ENCODE measurements at regions not wholly inside any gene's neighbourhood (a gene's known extent, or its start where the extent isn't known, plus 50 kb on each side); places are given as distances from the start of the nearest gene placed in this dataset.
A peak's percentile ranks its signal among the peaks of the same experiment; 100 is the strongest.

- peak in 1 of 3 donors; percentile 1 for DNase-seq
- WGBS, 2 donors = 70 to 74% methylated on average over 4 of the region's 4 CpGs
- Histone ChIP-seq H3K27me3 (ENCODE audit: control insufficient read depth in 3 of 3, insufficient read depth in 3 of 3, low read length in 2 of 3) (no peaks in the 10 kb centered on the region), H3K4me1 (ENCODE audit: control insufficient read depth in 5 of 5, insufficient read depth in 5 of 5, low read length in 5 of 5) (peaks cover 0 to 2% (median 0%) of the 10 kb centered on the region in 5 donors), H3K36me3 (ENCODE audit: control insufficient read depth in 4 of 4, insufficient read depth in 4 of 4, low read length in 4 of 4) (no peaks in the 10 kb centered on the region), H3K9me3 (ENCODE audit: control insufficient read depth in 4 of 4, insufficient read depth in 3 of 4, low read length in 3 of 4) (peaks cover 0 to 4% (median 0%) of the 10 kb centered on the region in 4 donors), H3K9ac (ENCODE audit: insufficient read depth in 1 of 2, low read length in 2 of 2) (no peak overlapping the region), H3K27ac (ENCODE audit: low read depth in 1 of 2, low read length in 1 of 2) (no peak overlapping the region), H3K4me3 (no peak overlapping the region)
- ATAC-seq (ENCODE audit: insufficient read depth, low FRiP score) = no peak
- TF ChIP-seq CTCF (IDR thresholded peaks at IDR 0.05; ENCODE audit: control extremely low read depth, extremely low read depth) = no peak
Measured at GRCh38 chr9:120038342-120038741, 541.6 kb downstream of the CDK5RAP2 start.

GRCh38 chr9:120032639-120033038, 547.3 kb downstream of the CDK5RAP2 start:
- Histone ChIP-seq H3K36me3 (ENCODE audit: control insufficient read depth in 4 of 4, insufficient read depth in 4 of 4, low read length in 4 of 4) (no peaks in the 10 kb centered on the region), H3K27ac (ENCODE audit: low read depth in 1 of 2, low read length in 1 of 2) (no peak overlapping the region), H3K9ac (ENCODE audit: insufficient read depth in 1 of 2, low read length in 2 of 2) (no peak overlapping the region), H3K27me3 (ENCODE audit: control insufficient read depth in 3 of 3, insufficient read depth in 3 of 3, low read length in 2 of 3) (peaks cover 0 to 2% (median 0%) of the 10 kb centered on the region in 3 donors), H3K4me1 (ENCODE audit: control insufficient read depth in 5 of 5, insufficient read depth in 5 of 5, low read length in 5 of 5) (peaks cover 0 to 1% (median 0%) of the 10 kb centered on the region in 5 donors), H3K4me3 (no peak overlapping the region), H3K9me3 (ENCODE audit: control insufficient read depth in 4 of 4, insufficient read depth in 3 of 4, low read length in 3 of 4) (no peaks in the 10 kb centered on the region)
- no peak for TF ChIP-seq CTCF (IDR thresholded peaks at IDR 0.05; ENCODE audit: control extremely low read depth, extremely low read depth)
- ATAC-seq (ENCODE audit: insufficient read depth, low FRiP score) (no peak), DNase-seq (no peak)
- WGBS, 2 donors = 95 to 96% methylated on average over 9 of the region's 9 CpGs

GRCh38 chr9:120030847-120031246, 549.1 kb downstream of the CDK5RAP2 start:
- peaks cover 0 to 1% (median 0%) of the 10 kb centered on the region in 5 donors for H3K4me1 ChIP-seq (ENCODE audit: control insufficient read depth in 5 of 5, insufficient read depth in 5 of 5, low read length in 5 of 5)
- whole genome bisulfite sequencing, 2 donors = 21 to 34% methylated on average over 5 of the region's 5 CpGs
- no peak overlapping the region for H3K9ac ChIP-seq (ENCODE audit: insufficient read depth in 1 of 2, low read length in 2 of 2)
- no peak for TF ChIP-seq CTCF (IDR thresholded peaks at IDR 0.05; ENCODE audit: control extremely low read depth, extremely low read depth)
- DNase-seq (no peak), ATAC-seq (ENCODE audit: insufficient read depth, low FRiP score) (no peak)
- peaks cover 0 to 2% (median 0%) of the 10 kb centered on the region in 3 donors for H3K27me3 ChIP-seq (ENCODE audit: control insufficient read depth in 3 of 3, insufficient read depth in 3 of 3, low read length in 2 of 3)
- H3K36me3 ChIP-seq (ENCODE audit: control insufficient read depth in 4 of 4, insufficient read depth in 4 of 4, low read length in 4 of 4) = no peaks in the 10 kb centered on the region
- no peak overlapping the region for H3K27ac ChIP-seq (ENCODE audit: low read depth in 1 of 2, low read length in 1 of 2)
- H3K9me3 ChIP-seq (ENCODE audit: control insufficient read depth in 4 of 4, insufficient read depth in 3 of 4, low read length in 3 of 4) = no peaks in the 10 kb centered on the region
- no peak overlapping the region for H3K4me3 ChIP-seq

GRCh38 chr9:120018550-120018949, 561.4 kb downstream of the CDK5RAP2 start:
- H3K4me1 ChIP-seq (ENCODE audit: control insufficient read depth in 5 of 5, insufficient read depth in 5 of 5, low read length in 5 of 5) = peaks cover 0 to 2% (median 0%) of the 10 kb centered on the region in 5 donors
- no peaks in the 10 kb centered on the region for H3K27me3 ChIP-seq (ENCODE audit: control insufficient read depth in 3 of 3, insufficient read depth in 3 of 3, low read length in 2 of 3)
- H3K9me3 ChIP-seq (ENCODE audit: control insufficient read depth in 4 of 4, insufficient read depth in 3 of 4, low read length in 3 of 4) = peaks cover 0 to 4% (median 0%) of the 10 kb centered on the region in 4 donors
- no peak for DNase-seq
- no peak overlapping the region for H3K27ac ChIP-seq (ENCODE audit: low read depth in 1 of 2, low read length in 1 of 2)
- no peak overlapping the region for H3K9ac ChIP-seq (ENCODE audit: insufficient read depth in 1 of 2, low read length in 2 of 2)
- no peak for TF ChIP-seq CTCF (IDR thresholded peaks at IDR 0.05; ENCODE audit: control extremely low read depth, extremely low read depth)
- no peak overlapping the region for H3K4me3 ChIP-seq
- no peak for ATAC-seq (ENCODE audit: insufficient read depth, low FRiP score)
- no peaks in the 10 kb centered on the region for H3K36me3 ChIP-seq (ENCODE audit: control insufficient read depth in 4 of 4, insufficient read depth in 4 of 4, low read length in 4 of 4)

All from lung (tissue), 11 donors.